OCI-LY3 (cell line): ENCODE measurements at regions not wholly inside any gene's neighbourhood (a gene's known extent, or its start where the extent isn't known, plus 50 kb on each side); places are given as distances from the start of the nearest gene placed in this dataset.
"Not testable (repeated sequence)": the region's sequence is repeated elsewhere in the genome, so short reads cannot be mapped to it uniquely, and the experiment has no call there.

Experiments
- H2AFZ ChIP-seq: fragments of 200-600, 300-600 bp; shearing (Covaris generic); 2 replicates; pipeline ENCODE4 v1.6.0; 2014; ENCODE audit warnings: antibody characterized with exemption, low read depth, low read length
- H3K27ac ChIP-seq: fragments of 200-600, 300-600 bp; sonication (generic); 2 replicates; pipeline ENCODE4 v1.5.1; 2014; ENCODE audit warnings: mild to moderate bottlenecking, low read length, moderate library complexity, mixed read lengths
- H3K27me3 ChIP-seq: fragments of 200-600, 300-600 bp; sonication (generic); 2 replicates; pipeline ENCODE4 v1.6.1; 2014; ENCODE audit warnings: low read depth, low read length, mixed read lengths
- H3K36me3 ChIP-seq: fragments of 200-600, 300-600 bp; sonication (generic); replicated peaks from 2 replicates; pipeline ENCODE3; 2014; ENCODE audit warnings: low read depth, low read length, mixed read lengths
- H3K4me1 ChIP-seq: fragments of 300-600, 200-600 bp; sonication (generic); 2 replicates; pipeline ENCODE4 v1.6.1; 2014; ENCODE audit warnings: low read length, mixed read lengths
- H3K4me2 ChIP-seq: fragments of 200-600, 300-600 bp; sonication (generic); 2 replicates; pipeline ENCODE4 v1.6.1; 2014; ENCODE audit warnings: low read length, mixed read lengths
- H3K4me3 ChIP-seq: fragments of 300-600, 200-600 bp; sonication (generic); 2 replicates; pipeline ENCODE4 v1.5.1; 2014; ENCODE audit warnings: antibody characterized with exemption, mild to moderate bottlenecking, low read length, moderate library complexity
- H3K79me2 ChIP-seq: fragments of 300-600, 200-600 bp; shearing (Covaris generic); 2 replicates; pipeline ENCODE4 v1.6.1; 2014; ENCODE audit warnings: mild to moderate bottlenecking, low read length, mixed read lengths
- H3K9ac ChIP-seq: fragments of 300-600, 200-600 bp; shearing (Covaris generic); 2 replicates; pipeline ENCODE4 v1.6.0; 2014; ENCODE audit warnings: mild to moderate bottlenecking, low read length, moderate library complexity
- H3K9me3 ChIP-seq: fragments of 200-600, 300-600 bp; shearing (Covaris generic); 2 replicates; pipeline ENCODE4 v1.6.1; 2014; ENCODE audit warnings: low read length, mixed read lengths; ENCODE audit not compliant: insufficient read depth
- H4K20me1 ChIP-seq: fragments of 200-600, 300-600 bp; sonication (generic); 2 replicates; pipeline ENCODE4 v1.6.1; 2016; ENCODE audit warnings: low read length, mixed read lengths; ENCODE audit not compliant: insufficient read depth
- EZH2phosphoT487 ChIP-seq: fragments of 200-600 bp; shearing (Covaris generic); IDR thresholded peaks from 2 replicates; pipeline ENCODE4 v1.6.1; 2018; ENCODE audit warnings: antibody characterized with exemption, mixed run types, low read depth
- TF ChIP-seq, protein P1 (sequence below): fragments of 200-600, 300-600 bp; sonication (generic); IDR thresholded peaks from 2 replicates; pipeline ENCODE4 v1.5.1; 2014; ENCODE audit warnings: antibody characterized with exemption, low read length, low read depth

DNA sequence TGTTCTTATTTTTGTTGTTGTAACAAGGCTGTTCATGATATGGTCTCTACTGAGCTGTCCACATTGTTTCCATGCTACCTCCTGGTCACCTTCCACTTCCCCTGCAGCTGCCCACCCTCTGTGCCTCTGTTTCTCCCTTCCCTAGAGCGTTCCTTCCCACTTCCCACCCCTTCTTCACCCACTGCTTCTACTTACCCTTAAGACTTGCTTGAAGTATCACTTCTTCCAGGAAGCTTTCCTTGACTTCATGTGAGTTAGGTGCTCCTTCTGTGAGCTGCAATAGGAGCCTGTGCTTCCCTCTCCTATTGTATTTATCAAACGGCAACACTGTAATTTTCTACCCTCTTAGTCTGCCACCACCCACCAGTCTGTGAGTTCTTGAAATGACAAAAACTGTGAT lies 286.8 kb upstream of the AMIGO2 start:
- H3K79me2 ChIP-seq: no peaks in the 10 kb centered on the region
- peaks cover 9% of the 10 kb centered on the region for H3K36me3 ChIP-seq
- H3K27me3 ChIP-seq: no peaks in the 10 kb centered on the region
- no peak overlapping the region for H3K4me2 ChIP-seq
- no peak overlapping the region for H3K27ac ChIP-seq
- no peaks in the 10 kb centered on the region for H4K20me1 ChIP-seq
- no peak overlapping the region for H3K4me3 ChIP-seq
- peaks cover 28% of the 10 kb centered on the region for H3K4me1 ChIP-seq
- no peak overlapping the region for H3K9ac ChIP-seq
- H3K9me3 ChIP-seq: 0 out of 2 replicates have a peak, but pooled peaks cover 12% of the 10 kb centered on the region
- no peak overlapping the region for H2AFZ ChIP-seq
- TF ChIP-seq, protein P1, sequence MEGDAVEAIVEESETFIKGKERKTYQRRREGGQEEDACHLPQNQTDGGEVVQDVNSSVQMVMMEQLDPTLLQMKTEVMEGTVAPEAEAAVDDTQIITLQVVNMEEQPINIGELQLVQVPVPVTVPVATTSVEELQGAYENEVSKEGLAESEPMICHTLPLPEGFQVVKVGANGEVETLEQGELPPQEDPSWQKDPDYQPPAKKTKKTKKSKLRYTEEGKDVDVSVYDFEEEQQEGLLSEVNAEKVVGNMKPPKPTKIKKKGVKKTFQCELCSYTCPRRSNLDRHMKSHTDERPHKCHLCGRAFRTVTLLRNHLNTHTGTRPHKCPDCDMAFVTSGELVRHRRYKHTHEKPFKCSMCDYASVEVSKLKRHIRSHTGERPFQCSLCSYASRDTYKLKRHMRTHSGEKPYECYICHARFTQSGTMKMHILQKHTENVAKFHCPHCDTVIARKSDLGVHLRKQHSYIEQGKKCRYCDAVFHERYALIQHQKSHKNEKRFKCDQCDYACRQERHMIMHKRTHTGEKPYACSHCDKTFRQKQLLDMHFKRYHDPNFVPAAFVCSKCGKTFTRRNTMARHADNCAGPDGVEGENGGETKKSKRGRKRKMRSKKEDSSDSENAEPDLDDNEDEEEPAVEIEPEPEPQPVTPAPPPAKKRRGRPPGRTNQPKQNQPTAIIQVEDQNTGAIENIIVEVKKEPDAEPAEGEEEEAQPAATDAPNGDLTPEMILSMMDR: no peak
- TF ChIP-seq EZH2phosphoT487: no peak

DNA sequence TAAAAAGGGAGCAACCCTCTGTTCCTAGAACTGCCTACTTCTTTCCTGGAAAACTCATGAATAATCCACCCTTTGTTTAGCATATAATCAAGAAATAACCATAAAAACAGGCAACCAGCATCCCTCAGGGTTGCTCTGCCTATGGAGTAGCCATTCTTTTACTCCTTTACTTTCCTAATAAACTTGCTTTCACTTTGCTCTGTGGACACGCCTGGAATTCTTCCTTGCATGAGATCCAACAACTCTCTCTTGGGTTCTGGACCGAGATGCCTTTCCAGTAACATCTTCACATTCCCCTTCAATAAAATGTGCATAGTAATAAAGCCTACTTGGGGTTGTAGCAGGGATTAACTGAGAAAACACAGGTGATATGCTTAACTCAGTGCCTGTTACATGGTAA lies 286.4 kb upstream of the AMIGO2 start:
- Histone ChIP-seq H3K36me3 (peaks cover 9% of the 10 kb centered on the region), H3K4me1 (peaks cover 32% of the 10 kb centered on the region), H3K27ac (no peak overlapping the region), H4K20me1 (no peaks in the 10 kb centered on the region), H3K4me2 (no peak overlapping the region), H3K9ac (no peak overlapping the region), H3K9me3 (0 out of 2 replicates have a peak, but pooled peaks cover 12% of the 10 kb centered on the region), H3K79me2 (no peaks in the 10 kb centered on the region), H3K4me3 (no peak overlapping the region), H3K27me3 (no peaks in the 10 kb centered on the region), H2AFZ (no peak overlapping the region; the same call in 1 of the 2 replicates)
- TF ChIP-seq EZH2phosphoT487: no peak
- TF ChIP-seq, protein P1: no peak

DNA sequence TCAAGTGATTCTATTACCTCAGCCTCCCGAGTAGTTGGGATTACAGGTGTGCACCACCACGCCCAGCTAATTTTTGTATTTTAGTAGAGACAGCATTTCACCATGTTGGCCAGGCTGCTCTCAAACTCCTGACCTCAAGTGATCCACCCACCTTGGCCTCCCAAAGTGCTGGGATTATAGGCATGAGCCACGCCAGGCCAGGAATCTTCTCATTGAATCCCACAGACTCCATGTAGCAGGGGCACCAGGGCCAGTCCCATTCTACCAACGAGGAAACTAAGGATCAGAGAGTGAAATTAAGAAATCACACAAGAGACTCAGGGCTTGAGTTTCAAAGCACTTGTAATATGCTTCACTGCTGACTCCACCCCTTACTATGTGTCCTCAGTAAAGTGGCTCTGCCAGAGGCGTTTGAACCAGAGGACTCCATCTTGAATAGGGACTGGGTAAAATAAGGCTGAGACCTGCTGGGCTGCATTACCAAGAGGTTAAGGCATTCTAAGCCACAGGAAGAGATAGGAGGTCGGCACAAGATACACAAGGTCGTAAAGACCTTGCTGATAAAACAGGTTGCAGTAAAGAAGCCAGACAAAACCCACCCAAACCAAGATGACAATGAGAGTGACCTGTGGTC lies 285.8 kb upstream of the AMIGO2 start:
- H3K4me3 ChIP-seq, H3K27me3 ChIP-seq, H3K9ac ChIP-seq, H3K4me2 ChIP-seq, H4K20me1 ChIP-seq, H3K27ac ChIP-seq, H3K79me2 ChIP-seq, H3K36me3 ChIP-seq: not testable (repeated sequence)
- Histone ChIP-seq H3K4me1 (peaks cover 36% of the 10 kb centered on the region), H2AFZ (peak overlapping the region; percentile 32; the same call in 1 of the 2 replicates), H3K9me3 (0 out of 2 replicates have a peak, but pooled peaks cover 12% of the 10 kb centered on the region)

DNA sequence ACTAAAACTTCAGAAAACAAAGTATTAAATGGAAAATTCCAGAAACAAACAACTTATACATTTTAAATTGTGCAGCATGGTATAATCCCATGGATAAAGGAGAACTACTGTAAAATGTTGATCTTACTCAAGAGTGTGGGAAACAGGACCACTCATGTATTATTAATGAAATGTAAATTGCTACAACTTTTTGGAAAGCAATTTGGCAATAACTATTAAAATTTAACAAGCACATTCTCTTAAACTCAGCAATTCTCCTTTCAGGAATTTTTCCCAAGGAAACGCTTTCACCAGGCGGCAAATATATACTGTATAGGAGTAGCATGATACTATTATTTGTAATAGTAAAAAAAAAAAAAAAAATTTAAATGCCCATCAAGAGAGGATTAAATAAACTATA lies 284.5 kb upstream of the AMIGO2 start:
- no peaks in the 10 kb centered on the region for H3K79me2 ChIP-seq
- peaks cover 46% of the 10 kb centered on the region for H3K4me1 ChIP-seq
- H3K27me3 ChIP-seq: no peaks in the 10 kb centered on the region
- no peak overlapping the region for H3K4me3 ChIP-seq
- TF ChIP-seq EZH2phosphoT487: no peak
- TF ChIP-seq, protein P1: no peak
- no peaks in the 10 kb centered on the region for H4K20me1 ChIP-seq
- H3K27ac ChIP-seq: no peak overlapping the region
- H3K9me3 ChIP-seq: 0 out of 2 replicates have a peak, but pooled peaks cover 12% of the 10 kb centered on the region
- H3K36me3 ChIP-seq: peaks cover 9% of the 10 kb centered on the region
- H3K4me2 ChIP-seq: no peak overlapping the region
- no peak overlapping the region for H3K9ac ChIP-seq
- H2AFZ ChIP-seq: no peak overlapping the region
